ENCODE measurements at regions not wholly inside any gene's neighbourhood (a gene's known extent, or its start where the extent isn't known, plus 50 kb on each side); places are given as distances from the start of the nearest gene placed in this dataset.

GRCh38 chr3:73789825-73790444 lies 165.2 kb upstream of the PDZRN3 start:
- no peak for DNase-seq (ENCODE audit: low read depth)
- H3K4me3 ChIP-seq (ENCODE audit: low read depth, low read length) = no peak overlapping the region

DNA sequence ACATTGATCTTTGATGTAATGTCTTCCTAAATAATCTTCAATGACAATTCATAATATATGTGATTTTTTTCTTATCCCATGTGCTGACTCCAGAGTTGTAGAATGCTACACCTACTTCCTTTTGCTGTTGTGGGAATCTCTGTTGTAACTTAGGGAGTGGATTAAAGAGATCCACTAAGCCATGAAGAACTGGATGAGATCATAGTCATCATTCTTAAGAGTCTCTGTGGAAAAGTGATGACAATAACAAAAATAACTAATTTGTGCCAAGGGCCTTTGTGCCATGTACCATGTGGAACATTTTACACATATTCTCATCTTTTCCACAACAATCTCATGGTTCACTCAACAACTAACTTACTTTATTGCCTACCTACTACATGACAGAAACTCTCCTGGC lies 162.9 kb upstream of the PDZRN3 start:
- TF ChIP-seq, protein P1, sequence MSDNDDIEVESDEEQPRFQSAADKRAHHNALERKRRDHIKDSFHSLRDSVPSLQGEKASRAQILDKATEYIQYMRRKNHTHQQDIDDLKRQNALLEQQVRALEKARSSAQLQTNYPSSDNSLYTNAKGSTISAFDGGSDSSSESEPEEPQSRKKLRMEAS (IDR thresholded peaks at IDR 0.05; ENCODE audit: low read depth, low read length) = no peak
- TF ChIP-seq MYC (IDR thresholded peaks at IDR 0.05; ENCODE audit: low read depth, low read length) = no peak
- no peak for TF ChIP-seq POLR2A (IDR thresholded peaks at IDR 0.05; ENCODE audit: extremely low read depth, insufficient read length)
- TF ChIP-seq, protein P2, sequence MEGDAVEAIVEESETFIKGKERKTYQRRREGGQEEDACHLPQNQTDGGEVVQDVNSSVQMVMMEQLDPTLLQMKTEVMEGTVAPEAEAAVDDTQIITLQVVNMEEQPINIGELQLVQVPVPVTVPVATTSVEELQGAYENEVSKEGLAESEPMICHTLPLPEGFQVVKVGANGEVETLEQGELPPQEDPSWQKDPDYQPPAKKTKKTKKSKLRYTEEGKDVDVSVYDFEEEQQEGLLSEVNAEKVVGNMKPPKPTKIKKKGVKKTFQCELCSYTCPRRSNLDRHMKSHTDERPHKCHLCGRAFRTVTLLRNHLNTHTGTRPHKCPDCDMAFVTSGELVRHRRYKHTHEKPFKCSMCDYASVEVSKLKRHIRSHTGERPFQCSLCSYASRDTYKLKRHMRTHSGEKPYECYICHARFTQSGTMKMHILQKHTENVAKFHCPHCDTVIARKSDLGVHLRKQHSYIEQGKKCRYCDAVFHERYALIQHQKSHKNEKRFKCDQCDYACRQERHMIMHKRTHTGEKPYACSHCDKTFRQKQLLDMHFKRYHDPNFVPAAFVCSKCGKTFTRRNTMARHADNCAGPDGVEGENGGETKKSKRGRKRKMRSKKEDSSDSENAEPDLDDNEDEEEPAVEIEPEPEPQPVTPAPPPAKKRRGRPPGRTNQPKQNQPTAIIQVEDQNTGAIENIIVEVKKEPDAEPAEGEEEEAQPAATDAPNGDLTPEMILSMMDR (IDR thresholded peaks at IDR 0.05; ENCODE audit: low read depth, low read length) = no peak
- no peak for DNase-seq (ENCODE audit: low read depth)
- no peak overlapping the region for H3K4me3 ChIP-seq (ENCODE audit: low read depth, low read length)

More at GRCh38 chr3:73789825-73790444, 165.2 kb upstream of the PDZRN3 start:
- TF ChIP-seq POLR2A (IDR thresholded peaks at IDR 0.05; ENCODE audit: extremely low read depth, insufficient read length) (no peak), MYC (IDR thresholded peaks at IDR 0.05; ENCODE audit: low read depth, low read length) (no peak)
- TF ChIP-seq, protein P2 (IDR thresholded peaks at IDR 0.05; ENCODE audit: low read depth, low read length) = no peak
- TF ChIP-seq, protein P1 (IDR thresholded peaks at IDR 0.05; ENCODE audit: low read depth, low read length) = no peak

GRCh38 chr3:73786998-73787397 lies 162.3 kb upstream of the PDZRN3 start:
- DNase-seq (ENCODE audit: low read depth) = no peak
- no peak overlapping the region for H3K4me3 ChIP-seq (ENCODE audit: low read depth, low read length)
- TF ChIP-seq, protein P2 (IDR thresholded peaks at IDR 0.05; ENCODE audit: low read depth, low read length) = no peak
- TF ChIP-seq POLR2A (IDR thresholded peaks at IDR 0.05; ENCODE audit: extremely low read depth, insufficient read length) (no peak), MYC (IDR thresholded peaks at IDR 0.05; ENCODE audit: low read depth, low read length) (no peak)
- TF ChIP-seq, protein P1 (IDR thresholded peaks at IDR 0.05; ENCODE audit: low read depth, low read length) = no peak

- H3K4me3 ChIP-seq (ENCODE audit: low read depth, low read length) = no peak overlapping the region
- DNase-seq (ENCODE audit: low read depth) = no peak
- TF ChIP-seq POLR2A (IDR thresholded peaks at IDR 0.05; ENCODE audit: extremely low read depth, insufficient read length) (no peak), MYC (IDR thresholded peaks at IDR 0.05; ENCODE audit: low read depth, low read length) (no peak)
- TF ChIP-seq, protein P2 (IDR thresholded peaks at IDR 0.05; ENCODE audit: low read depth, low read length) = no peak
- TF ChIP-seq, protein P1 (IDR thresholded peaks at IDR 0.05; ENCODE audit: low read depth, low read length) = no peak
These were observed 161.6 kb upstream of the PDZRN3 start for GRCh38 chr3:73786321-73786807.

DNA sequence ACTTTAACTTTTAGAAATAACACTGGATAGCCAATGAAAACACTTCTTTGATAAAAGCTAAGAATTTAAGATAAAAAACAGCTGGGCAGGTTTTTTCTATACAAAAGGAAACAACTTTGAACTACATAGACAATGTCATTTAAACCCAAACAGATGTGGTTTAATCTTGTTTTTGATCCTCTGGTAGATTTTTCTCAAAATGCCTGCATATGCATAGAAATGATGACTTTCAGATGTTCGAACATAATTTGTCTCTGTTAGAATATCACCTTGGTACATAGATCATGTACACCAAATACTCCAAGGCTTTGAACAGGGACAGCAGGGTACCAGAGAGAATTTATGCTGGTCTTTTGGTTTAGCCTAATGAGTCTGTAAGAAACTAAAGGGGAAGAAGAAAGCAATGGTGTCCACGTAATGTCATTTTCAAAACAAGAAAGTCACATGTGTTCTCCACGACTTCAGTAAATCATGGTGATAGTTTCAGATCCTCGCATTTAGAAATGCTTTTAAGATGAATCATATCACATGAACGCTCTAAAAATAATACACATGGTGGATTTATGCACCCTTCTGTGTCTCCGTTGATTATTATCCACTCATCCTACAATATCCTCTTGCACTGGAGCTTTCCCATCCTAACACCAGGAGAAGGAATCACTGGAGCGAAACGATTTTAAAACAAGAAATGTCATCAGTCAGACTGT lies 160.1 kb upstream of the PDZRN3 start:
- DNase-seq (ENCODE audit: low read depth) = no peak
- TF ChIP-seq POLR2A (IDR thresholded peaks at IDR 0.05; ENCODE audit: extremely low read depth, insufficient read length) = no peak
- TF ChIP-seq, protein P2 (IDR thresholded peaks at IDR 0.05; ENCODE audit: low read depth, low read length) = no peak
- TF ChIP-seq MYC (IDR thresholded peaks at IDR 0.05; ENCODE audit: low read depth, low read length) = no peak
- TF ChIP-seq, protein P1 (IDR thresholded peaks at IDR 0.05; ENCODE audit: low read depth, low read length) = no peak
- H3K4me3 ChIP-seq (ENCODE audit: low read depth, low read length) = no peak overlapping the region
